HG03575 (cell line): ENCODE measurements at regions not wholly inside any gene's neighbourhood (a gene's known extent, or its start where the extent isn't known, plus 50 kb on each side); places are given as distances from the start of the nearest gene placed in this dataset.

Experiments used
- ATAC-seq: cut with Tn5 transposase; IDR thresholded peaks from one replicate; pipeline ENCODE4 v1.9.1; 2021; ENCODE audit not compliant: unreplicated experiment, insufficient number of reproducible peaks, low FRiP score; ENCODE audit errors: extremely low read depth

GRCh38 chr13:44300895-44301638 lies 72.6 kb upstream of the SERP2 start:
- ATAC-seq, result peak; percentile 79

- no peak for ATAC-seq
Measured at GRCh38 chr13:44301639-44302015, 72.0 kb upstream of the SERP2 start.

GRCh38 chr13:44302233-44302632 lies 71.4 kb upstream of the SERP2 start:
- no peak for ATAC-seq

- no peak for ATAC-seq
Measured at GRCh38 chr13:44302940-44303575, 70.6 kb upstream of the SERP2 start.

- ATAC-seq, result no peak
Measured at GRCh38 chr13:44303681-44304432, 69.8 kb upstream of the SERP2 start.

- no peak for ATAC-seq
Measured at GRCh38 chr13:44304433-44304725, 69.2 kb upstream of the SERP2 start.

- no peak for ATAC-seq
Measured at GRCh38 chr13:44305286-44305685, 68.3 kb upstream of the SERP2 start.

GRCh38 chr13:44305917-44306370 lies 67.7 kb upstream of the SERP2 start:
- no peak for ATAC-seq

GRCh38 chr13:44306371-44307192 lies 67.0 kb upstream of the SERP2 start:
- ATAC-seq, result no peak

- no peak for ATAC-seq
Measured at GRCh38 chr13:44307255-44307654, 66.4 kb upstream of the SERP2 start.

GRCh38 chr13:44307844-44308243 lies 65.8 kb upstream of the SERP2 start:
- no peak for ATAC-seq

- no peak for ATAC-seq
Measured at GRCh38 chr13:44308352-44308751, 65.3 kb upstream of the SERP2 start.

GRCh38 chr13:44309794-44310757 lies 63.5 kb upstream of the SERP2 start:
- ATAC-seq, result no peak

- no peak for ATAC-seq
Measured at GRCh38 chr13:44311011-44311780, 62.4 kb upstream of the SERP2 start.

- ATAC-seq, result no peak
Measured at GRCh38 chr13:44312131-44312530, 61.5 kb upstream of the SERP2 start.

GRCh38 chr13:44312834-44313551 lies 60.6 kb upstream of the SERP2 start:
- no peak for ATAC-seq

- no peak for ATAC-seq
Measured at GRCh38 chr13:44313674-44314073, 60.0 kb upstream of the SERP2 start.
